ENCODE measurements at regions not wholly inside any gene's neighbourhood (a gene's known extent, or its start where the extent isn't known, plus 50 kb on each side); places are given as distances from the start of the nearest gene placed in this dataset.

- Histone ChIP-seq H4K20me1 (ENCODE audit: insufficient read depth, low read length) (no peaks in the 10 kb centered on the region), H3K4me1 (ENCODE audit: low read length) (no peaks in the 10 kb centered on the region), H3K27me3 (ENCODE audit: low read depth, low read length) (0 out of 2 replicates have a peak, but pooled peaks cover 4% of the 10 kb centered on the region), H3K27ac (ENCODE audit: low read length) (no peak overlapping the region), H2AFZ (ENCODE audit: low read depth, low read length) (no peak overlapping the region), H3K9me3 (ENCODE audit: insufficient read depth, low read length) (no peaks in the 10 kb centered on the region), H3K4me3 (ENCODE audit: low read length) (no peak overlapping the region), H3K9ac (ENCODE audit: low read length) (no peak overlapping the region), H3K36me3 (replicated peaks; ENCODE audit: low read depth, low read length) (no peaks in the 10 kb centered on the region), H3K4me2 (ENCODE audit: low read length) (no peak overlapping the region), H3K79me2 (ENCODE audit: low read length) (no peaks in the 10 kb centered on the region)
- TF ChIP-seq CTCF (IDR thresholded peaks at IDR 0.05; ENCODE audit: low read depth, low read length) (no peak), EZH2phosphoT487 (IDR thresholded peaks at IDR 0.05; ENCODE audit: low read depth) (no peak)
Observed at GRCh38 chr9:78557540-78557939, 260.6 kb downstream of the PSAT1 start.

GRCh38 chr9:78559449-78559885 lies 262.5 kb downstream of the PSAT1 start:
- TF ChIP-seq EZH2phosphoT487 (IDR thresholded peaks at IDR 0.05; ENCODE audit: low read depth) (no peak), CTCF (IDR thresholded peaks at IDR 0.05; ENCODE audit: low read depth, low read length) (no peak)
- no peaks in the 10 kb centered on the region for H3K36me3 ChIP-seq (replicated peaks; ENCODE audit: low read depth, low read length)
- peaks cover 6% of the 10 kb centered on the region; the same call in 1 of the 2 replicates for H3K27me3 ChIP-seq (ENCODE audit: low read depth, low read length)
- H3K4me1 ChIP-seq (ENCODE audit: low read length): no peaks in the 10 kb centered on the region
- H2AFZ ChIP-seq (ENCODE audit: low read depth, low read length): no peak overlapping the region
- no peaks in the 10 kb centered on the region for H4K20me1 ChIP-seq (ENCODE audit: insufficient read depth, low read length)
- H3K27ac ChIP-seq (ENCODE audit: low read length): no peak overlapping the region
- no peak overlapping the region for H3K4me3 ChIP-seq (ENCODE audit: low read length)
- H3K4me2 ChIP-seq (ENCODE audit: low read length): no peak overlapping the region
- H3K9ac ChIP-seq (ENCODE audit: low read length): no peak overlapping the region
- no peaks in the 10 kb centered on the region for H3K9me3 ChIP-seq (ENCODE audit: insufficient read depth, low read length)
- H3K79me2 ChIP-seq (ENCODE audit: low read length): no peaks in the 10 kb centered on the region

GRCh38 chr9:78562021-78562420 lies 265.1 kb downstream of the PSAT1 start:
- no peak overlapping the region for H3K9ac ChIP-seq (ENCODE audit: low read length)
- H3K4me2 ChIP-seq (ENCODE audit: low read length): no peak overlapping the region
- no peak overlapping the region for H3K4me3 ChIP-seq (ENCODE audit: low read length)
- no peaks in the 10 kb centered on the region for H4K20me1 ChIP-seq (ENCODE audit: insufficient read depth, low read length)
- H3K4me1 ChIP-seq (ENCODE audit: low read length): no peaks in the 10 kb centered on the region
- no peak overlapping the region for H3K27ac ChIP-seq (ENCODE audit: low read length)
- no peaks in the 10 kb centered on the region for H3K36me3 ChIP-seq (replicated peaks; ENCODE audit: low read depth, low read length)
- H3K27me3 ChIP-seq (ENCODE audit: low read depth, low read length): peaks cover 9% of the 10 kb centered on the region; the same call in 1 of the 2 replicates
- no peak for TF ChIP-seq EZH2phosphoT487 (IDR thresholded peaks at IDR 0.05; ENCODE audit: low read depth)
- no peak overlapping the region for H2AFZ ChIP-seq (ENCODE audit: low read depth, low read length)
- no peaks in the 10 kb centered on the region for H3K9me3 ChIP-seq (ENCODE audit: insufficient read depth, low read length)
- H3K79me2 ChIP-seq (ENCODE audit: low read length): no peaks in the 10 kb centered on the region

GRCh38 chr9:78563269-78563668 lies 266.3 kb downstream of the PSAT1 start:
- Histone ChIP-seq H3K4me3 (ENCODE audit: low read length) (no peak overlapping the region), H3K79me2 (ENCODE audit: low read length) (no peaks in the 10 kb centered on the region), H3K9me3 (ENCODE audit: insufficient read depth, low read length) (no peaks in the 10 kb centered on the region), H2AFZ (ENCODE audit: low read depth, low read length) (no peak overlapping the region), H3K36me3 (replicated peaks; ENCODE audit: low read depth, low read length) (no peaks in the 10 kb centered on the region), H3K4me1 (ENCODE audit: low read length) (no peaks in the 10 kb centered on the region), H4K20me1 (ENCODE audit: insufficient read depth, low read length) (no peaks in the 10 kb centered on the region), H3K4me2 (ENCODE audit: low read length) (no peak overlapping the region), H3K27me3 (ENCODE audit: low read depth, low read length) (peaks cover 9% of the 10 kb centered on the region; the same call in 1 of the 2 replicates), H3K27ac (ENCODE audit: low read length) (no peak overlapping the region), H3K9ac (ENCODE audit: low read length) (no peak overlapping the region)
- TF ChIP-seq CTCF (IDR thresholded peaks at IDR 0.05; ENCODE audit: low read depth, low read length) (no peak), EZH2phosphoT487 (IDR thresholded peaks at IDR 0.05; ENCODE audit: low read depth) (no peak)
